ENCODE measurements at regions not wholly inside any gene's neighbourhood (a gene's known extent, or its start where the extent isn't known, plus 50 kb on each side); places are given as distances from the start of the nearest gene placed in this dataset.

DNA sequence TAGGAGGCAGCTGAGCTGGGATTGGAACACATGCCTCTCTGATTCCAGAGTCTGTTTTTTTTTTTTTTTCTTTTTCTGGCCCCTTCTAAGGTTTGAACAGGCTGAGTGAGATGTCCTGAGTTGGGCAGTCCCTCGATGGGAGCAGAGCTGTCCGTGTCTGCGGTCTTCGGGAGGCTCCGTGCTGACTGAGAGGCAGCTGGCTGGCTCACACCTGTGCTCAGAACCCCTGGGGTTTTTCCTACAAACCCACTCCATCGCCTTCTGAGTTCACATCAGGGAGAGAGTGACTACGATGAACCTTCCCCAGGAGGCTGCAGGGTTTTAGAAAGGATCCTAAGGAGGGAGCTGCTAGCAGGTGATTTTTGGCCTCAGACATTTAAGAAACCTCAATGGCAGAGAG, 92.5 kb downstream of the IRF8 start:
- TF ChIP-seq, protein P1, sequence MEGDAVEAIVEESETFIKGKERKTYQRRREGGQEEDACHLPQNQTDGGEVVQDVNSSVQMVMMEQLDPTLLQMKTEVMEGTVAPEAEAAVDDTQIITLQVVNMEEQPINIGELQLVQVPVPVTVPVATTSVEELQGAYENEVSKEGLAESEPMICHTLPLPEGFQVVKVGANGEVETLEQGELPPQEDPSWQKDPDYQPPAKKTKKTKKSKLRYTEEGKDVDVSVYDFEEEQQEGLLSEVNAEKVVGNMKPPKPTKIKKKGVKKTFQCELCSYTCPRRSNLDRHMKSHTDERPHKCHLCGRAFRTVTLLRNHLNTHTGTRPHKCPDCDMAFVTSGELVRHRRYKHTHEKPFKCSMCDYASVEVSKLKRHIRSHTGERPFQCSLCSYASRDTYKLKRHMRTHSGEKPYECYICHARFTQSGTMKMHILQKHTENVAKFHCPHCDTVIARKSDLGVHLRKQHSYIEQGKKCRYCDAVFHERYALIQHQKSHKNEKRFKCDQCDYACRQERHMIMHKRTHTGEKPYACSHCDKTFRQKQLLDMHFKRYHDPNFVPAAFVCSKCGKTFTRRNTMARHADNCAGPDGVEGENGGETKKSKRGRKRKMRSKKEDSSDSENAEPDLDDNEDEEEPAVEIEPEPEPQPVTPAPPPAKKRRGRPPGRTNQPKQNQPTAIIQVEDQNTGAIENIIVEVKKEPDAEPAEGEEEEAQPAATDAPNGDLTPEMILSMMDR (IDR thresholded peaks at IDR 0.05; ENCODE audit: insufficient read depth in 1 of 2, low read depth in 1 of 2, low read length in 1 of 2, severe bottlenecking in 1 of 2, unreplicated experiment in 1 of 2), result no peak
- Mint-ChIP-seq H3K4me1 (ENCODE audit: low read depth, unreplicated experiment) (peaks cover 9% of the 10 kb centered on the region), H3K9me3 (ENCODE audit: unreplicated experiment) (no peaks in the 10 kb centered on the region), H3K4me3 (ENCODE audit: unreplicated experiment) (no peak overlapping the region), H3K27me3 (ENCODE audit: insufficient read depth, unreplicated experiment) (no peaks in the 10 kb centered on the region), H3K36me3 (ENCODE audit: insufficient read depth, unreplicated experiment) (no peaks in the 10 kb centered on the region), H3K27ac (ENCODE audit: unreplicated experiment) (no peak overlapping the region)
- CTCF ChIA-PET, result interaction anchor here (0.6 to 13.4 kb wide), 3 partner anchors 16 to 848 kb away, joined by 3 to 147 read pairs (median 4); no protein-coding TSS in a partner anchor
- intact Hi-C loops (cut with micrococcal nuclease; ENCODE audit: unreplicated experiment), result no loop called here
- H3K27me3 ChIP-seq (replicated peaks; ENCODE audit: control insufficient read depth, insufficient read depth, low read length), result no peaks in the 10 kb centered on the region
- POLR2A ChIA-PET, result no interaction called here
- H3K36me3 ChIP-seq (ENCODE audit: control insufficient read depth, insufficient read depth, low read length), result no peaks in the 10 kb centered on the region
- no peak for DNase-seq
- no peak overlapping the region for H3K4me3 ChIP-seq (ENCODE audit: low read depth, low read length)
- peaks cover 10% of the 10 kb centered on the region for H3K4me1 ChIP-seq
- BruUV-seq (replicated peaks), result no TSS peak
- no peaks in the 10 kb centered on the region for H3K9me3 ChIP-seq

DNA sequence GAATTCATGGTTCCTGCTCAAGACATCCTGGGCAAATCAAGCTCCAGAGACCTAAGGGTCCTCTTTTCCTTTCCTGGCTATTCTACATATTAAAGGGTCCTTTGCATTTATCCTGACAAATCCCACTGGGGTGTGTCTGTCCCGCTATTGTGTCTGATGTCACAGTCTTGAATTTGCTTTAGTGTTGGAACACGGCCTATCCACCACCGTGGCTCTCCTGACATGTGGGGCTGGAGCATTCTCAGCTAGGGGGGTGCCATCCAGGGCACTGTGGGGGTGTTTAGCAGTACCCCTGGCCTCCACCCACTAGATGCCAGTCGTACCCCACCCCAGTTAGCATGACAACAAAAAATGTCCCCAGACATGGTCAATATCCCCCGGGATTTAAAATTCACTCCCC, 92.9 kb downstream of the IRF8 start:
- H3K27ac Mint-ChIP-seq (ENCODE audit: unreplicated experiment), result no peak overlapping the region
- TF ChIP-seq, protein P1 (IDR thresholded peaks at IDR 0.05; ENCODE audit: insufficient read depth in 1 of 2, low read depth in 1 of 2, low read length in 1 of 2, severe bottlenecking in 1 of 2, unreplicated experiment in 1 of 2), result no peak
- H3K27me3 Mint-ChIP-seq (ENCODE audit: insufficient read depth, unreplicated experiment), result no peaks in the 10 kb centered on the region
- ChIA-PET CTCF (interaction anchor here (13.4 kb wide), 1 partner anchor 172 kb away, joined by 147 read pairs; no protein-coding TSS in a partner anchor), POLR2A (no interaction called here)
- H3K4me1 Mint-ChIP-seq (ENCODE audit: low read depth, unreplicated experiment), result peaks cover 6% of the 10 kb centered on the region
- DNase-seq, result no peak
- Histone ChIP-seq H3K4me3 (ENCODE audit: low read depth, low read length) (no peak overlapping the region), H3K9me3 (no peaks in the 10 kb centered on the region), H3K27me3 (replicated peaks; ENCODE audit: control insufficient read depth, insufficient read depth, low read length) (no peaks in the 10 kb centered on the region), H3K4me1 (peaks cover 6% of the 10 kb centered on the region), H3K36me3 (ENCODE audit: control insufficient read depth, insufficient read depth, low read length) (no peaks in the 10 kb centered on the region)
- BruUV-seq (replicated peaks), result no TSS peak
- intact Hi-C loops (cut with micrococcal nuclease; ENCODE audit: unreplicated experiment), result no loop called here
- H3K9me3 Mint-ChIP-seq (ENCODE audit: unreplicated experiment), result no peaks in the 10 kb centered on the region
- no peaks in the 10 kb centered on the region for H3K36me3 Mint-ChIP-seq (ENCODE audit: insufficient read depth, unreplicated experiment)
- no peak overlapping the region for H3K4me3 Mint-ChIP-seq (ENCODE audit: unreplicated experiment)

DNA sequence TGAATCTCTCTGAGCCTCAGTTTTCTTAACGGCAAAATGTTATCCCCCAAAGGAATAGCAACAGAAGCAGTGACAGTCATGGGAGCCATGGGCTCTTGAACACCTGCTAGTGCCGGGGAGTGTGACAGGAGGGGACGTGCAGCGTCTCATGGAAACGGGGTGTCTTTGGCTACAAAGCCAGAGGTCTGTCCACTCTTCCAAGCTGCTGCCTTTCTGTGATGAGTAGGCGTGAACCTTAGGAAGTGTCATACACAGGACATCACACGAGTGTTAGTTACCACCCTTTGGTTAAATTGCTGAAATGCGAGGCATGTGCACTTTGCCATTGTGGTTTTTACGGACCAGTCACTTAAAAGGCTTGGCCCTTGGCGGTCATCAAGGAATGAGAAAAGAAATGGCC, 93.4 kb downstream of the IRF8 start:
- peaks cover 1% of the 10 kb centered on the region for H3K4me1 ChIP-seq
- H3K27ac Mint-ChIP-seq (ENCODE audit: unreplicated experiment), result no peak overlapping the region
- no peaks in the 10 kb centered on the region for H3K36me3 ChIP-seq (ENCODE audit: control insufficient read depth, insufficient read depth, low read length)
- peaks cover under 1% of the 10 kb centered on the region for H3K4me1 Mint-ChIP-seq (ENCODE audit: low read depth, unreplicated experiment)
- POLR2A ChIA-PET, result no interaction called here
- no peaks in the 10 kb centered on the region for H3K27me3 ChIP-seq (replicated peaks; ENCODE audit: control insufficient read depth, insufficient read depth, low read length)
- BruUV-seq (replicated peaks), result no TSS peak
- no peaks in the 10 kb centered on the region for H3K36me3 Mint-ChIP-seq (ENCODE audit: insufficient read depth, unreplicated experiment)
- H3K9me3 ChIP-seq, result no peaks in the 10 kb centered on the region
- no peaks in the 10 kb centered on the region for H3K9me3 Mint-ChIP-seq (ENCODE audit: unreplicated experiment)
- intact Hi-C loops (cut with micrococcal nuclease; ENCODE audit: unreplicated experiment), result no loop called here
- TF ChIP-seq, protein P1 (IDR thresholded peaks at IDR 0.05; ENCODE audit: insufficient read depth in 1 of 2, low read depth in 1 of 2, low read length in 1 of 2, severe bottlenecking in 1 of 2, unreplicated experiment in 1 of 2), result no peak
- H3K4me3 Mint-ChIP-seq (ENCODE audit: unreplicated experiment), result no peak overlapping the region
- H3K4me3 ChIP-seq (ENCODE audit: low read depth, low read length), result no peak overlapping the region
- H3K27me3 Mint-ChIP-seq (ENCODE audit: insufficient read depth, unreplicated experiment), result no peaks in the 10 kb centered on the region
- DNase-seq, result peak in 1 of 2 experiments; percentile 21
- CTCF ChIA-PET, result interaction anchor here (13.4 kb wide), 1 partner anchor 172 kb away, joined by 147 read pairs; no protein-coding TSS in a partner anchor
